NCI-H2196 (cell line): ENCODE measurements at regions not wholly inside any gene's neighbourhood (a gene's known extent, or its start where the extent isn't known, plus 50 kb on each side); places are given as distances from the start of the nearest gene placed in this dataset.
A peak's percentile ranks its signal among the peaks of the same experiment; 100 is the strongest.

Experiments
- DNase-seq: peaks from one replicate; lab custom pipeline; 2025; ENCODE audit not compliant: unreplicated experiment; lab: John Stamatoyannopoulos, UW

GRCh38 chr2:9681427-9681817 lies 50.6 kb upstream of the YWHAQ start:
- no peak for DNase-seq

- no peak for DNase-seq
Observed at GRCh38 chr2:9685637-9686036, 54.8 kb upstream of the YWHAQ start.

GRCh38 chr2:9686061-9686460 lies 55.3 kb upstream of the YWHAQ start:
- DNase-seq, result no peak

- DNase-seq, result no peak
Observed at GRCh38 chr2:9690252-9690651, 59.5 kb upstream of the YWHAQ start.

- no peak for DNase-seq
Observed at GRCh38 chr2:9690716-9691498, 60.1 kb upstream of the YWHAQ start.

GRCh38 chr2:9692456-9693195 lies 61.8 kb upstream of the YWHAQ start:
- DNase-seq, result no peak

- DNase-seq, result no peak
Observed at GRCh38 chr2:9693196-9693491, 62.3 kb upstream of the YWHAQ start.

- no peak for DNase-seq
Observed at GRCh38 chr2:9693646-9694045, 62.8 kb upstream of the YWHAQ start.

GRCh38 chr2:9694661-9695234 lies 64.0 kb upstream of the YWHAQ start:
- DNase-seq, result no peak

GRCh38 chr2:9695941-9696340 lies 65.1 kb upstream of the YWHAQ start:
- DNase-seq, result no peak

GRCh38 chr2:9696731-9697130 lies 65.9 kb upstream of the YWHAQ start:
- no peak for DNase-seq

- DNase-seq, result no peak
Observed at GRCh38 chr2:9697909-9698308, 67.1 kb upstream of the YWHAQ start.

- DNase-seq, result no peak
Observed at GRCh38 chr2:9699139-9700108, 68.6 kb upstream of the YWHAQ start.

GRCh38 chr2:9700109-9700495 lies 69.3 kb upstream of the YWHAQ start:
- DNase-seq, result no peak

- no peak for DNase-seq
Observed at GRCh38 chr2:9702604-9703084, 71.8 kb upstream of the YWHAQ start.

GRCh38 chr2:9703085-9703678 lies 72.4 kb upstream of the YWHAQ start:
- DNase-seq, result peak; percentile 87

- DNase-seq, result peak; percentile 77
Observed at GRCh38 chr2:9703701-9704221, 73.0 kb upstream of the YWHAQ start.

GRCh38 chr2:9704600-9704999 lies 73.8 kb upstream of the YWHAQ start:
- DNase-seq, result no peak

- no peak for DNase-seq
Observed at GRCh38 chr2:9705196-9705595, 74.4 kb upstream of the YWHAQ start.

- no peak for DNase-seq
Observed at GRCh38 chr2:9707008-9707407, 76.2 kb upstream of the YWHAQ start.
